Motor neuron (in vitro differentiated cells): ENCODE measurements at regions not wholly inside any gene's neighbourhood (a gene's known extent, or its start where the extent isn't known, plus 50 kb on each side); places are given as distances from the start of the nearest gene placed in this dataset.
A peak's percentile ranks its signal among the peaks of the same experiment; 100 is the strongest.

Source experiments
- ATAC-seq, 8 experiments: fragments of 200-7000 bp; cut with Tn5 transposase; replicated peaks in 6 of 8; 2 replicates each; pipeline ENCODE4 v1.8.0; 2021; ENCODE audit warnings: mild to moderate bottlenecking in 8 of 8, moderate library complexity in 8 of 8
- H3K27ac ChIP-seq, 2 donors: fragments of 250-450 bp; sonication (Bioruptor Pico); 2 replicates each; pipeline ENCODE4 v1.9.0; 2021; ENCODE audit warnings: antibody characterized with exemption in 2 of 2, mild to moderate bottlenecking in 2 of 2, moderate library complexity in 1 of 2
- H3K4me1 ChIP-seq, 2 donors: fragments of 250-450 bp; sonication (Bioruptor Pico); replicated peaks in 1 of 2; 2 replicates each; pipeline ENCODE4 v1.6.1; 2021; ENCODE audit warnings: antibody characterized with exemption in 2 of 2, mild to moderate bottlenecking in 2 of 2, moderate library complexity in 1 of 2
- H3K4me3 ChIP-seq, 5 donors: fragments of 250-450 bp; sonication (Bioruptor Pico); 2 replicates each; pipeline ENCODE4 v1.9.0; 2021; ENCODE audit warnings: antibody characterized with exemption in 5 of 5, mild to moderate bottlenecking in 5 of 5, moderate library complexity in 4 of 5
- WGBS, 10 experiments: fragments of 450-650 bp; shearing (Covaris generic); methylation state at CpG; one replicate each; pipeline ENCODE4 v1.0.0; 2022; 5-methylcytosine and 5-hydroxymethylcytosine counted together
- in situ Hi-C, 9 experiments: fragments of 400-800 bp; cut with MboI; loops; one replicate each; pipeline ENCODE4 v1.15.0; 2021; ENCODE audit warnings: low sequenced_read_pairs in 9 of 9, low pct_unique_long_range_greater_than_20kb in 2 of 9; ENCODE audit not compliant: unreplicated experiment in 9 of 9

GRCh38 chr12:23084236-23084995 lies 459.4 kb downstream of the ETNK1 start:
- peak in 4 of 8 experiments; percentile 73 to 93 (median 76) for ATAC-seq
- in situ Hi-C loops, result no loop called here
- Histone ChIP-seq H3K4me3 (no peak overlapping the region), H3K4me1 (no peaks in the 10 kb centered on the region), H3K27ac (no peak overlapping the region)
- 0 to 100% (median 92%) methylated on average over 1 to 5 of the region's 5 CpGs; no CpG with 5 or more reads in 1 of the 10 experiments for WGBS, 10 experiments

GRCh38 chr12:23088594-23088993 lies 463.6 kb downstream of the ETNK1 start:
- WGBS, 10 experiments, result 0 to 100% (median 49%) methylated on average over 1 of the region's 1 CpG; no CpG with 5 or more reads in 2 of the 10 experiments
- Histone ChIP-seq H3K4me1 (no peaks in the 10 kb centered on the region), H3K27ac (no peak overlapping the region), H3K4me3 (no peak overlapping the region)
- no peak for ATAC-seq
- in situ Hi-C loops, result no loop called here

- H3K4me3 ChIP-seq, result no peak overlapping the region
- 5 to 100% (median 91%) methylated on average over 1 to 2 of the region's 2 CpGs for WGBS, 10 experiments
- ATAC-seq, result no peak
- H3K27ac ChIP-seq, result no peak overlapping the region
- in situ Hi-C loops, result no loop called here
- H3K4me1 ChIP-seq, result peaks cover 2 to 6% of the 10 kb centered on the region in 2 donors
Measured at GRCh38 chr12:23093488-23093887, 468.5 kb downstream of the ETNK1 start.

- in situ Hi-C loops, result no loop called here
- Histone ChIP-seq H3K4me3 (no peak overlapping the region), H3K4me1 (peaks cover 9 to 16% of the 10 kb centered on the region in 2 donors), H3K27ac (no peak overlapping the region)
- no peak for ATAC-seq
- 13 to 100% (median 83%) methylated on average over 1 of the region's 1 CpG; no CpG with 5 or more reads in 3 of the 10 experiments for WGBS, 10 experiments
Measured at GRCh38 chr12:23096321-23096720, 471.4 kb downstream of the ETNK1 start.

- H3K27ac ChIP-seq, result no peak overlapping the region
- in situ Hi-C loops, result no loop called here
- no peak overlapping the region for H3K4me3 ChIP-seq
- peak in 3 of 8 experiments; percentile 6 to 21 (median 8) for ATAC-seq
- peaks cover 9 to 16% of the 10 kb centered on the region in 2 donors for H3K4me1 ChIP-seq
- WGBS, 10 experiments, result 8 to 100% (median 79%) methylated on average over 1 to 5 of the region's 5 CpGs
Measured at GRCh38 chr12:23098110-23098509, 473.1 kb downstream of the ETNK1 start.

GRCh38 chr12:23098517-23098916 lies 473.5 kb downstream of the ETNK1 start:
- Histone ChIP-seq H3K4me3 (no peak overlapping the region), H3K4me1 (peaks cover 9 to 16% of the 10 kb centered on the region in 2 donors), H3K27ac (no peak overlapping the region)
- WGBS, 10 experiments, result 0 to 37% (median 8%) methylated on average over 2 to 3 of the region's 3 CpGs; no CpG with 5 or more reads in 1 of the 10 experiments
- in situ Hi-C loops, result no loop called here
- ATAC-seq, result peak in 7 of 8 experiments; percentile 19 to 98 (median 96)

- H3K4me3 ChIP-seq, result no peak overlapping the region
- H3K27ac ChIP-seq, result no peak overlapping the region
- peak in 3 of 8 experiments; percentile 19 to 29 (median 25) for ATAC-seq
- in situ Hi-C loops, result no loop called here
- WGBS, 10 experiments, result 0 to 100% (median 48%) methylated on average over 1 to 4 of the region's 5 CpGs; no CpG with 5 or more reads in 3 of the 10 experiments
- peaks cover 9 to 16% of the 10 kb centered on the region in 2 donors for H3K4me1 ChIP-seq
Measured at GRCh38 chr12:23099104-23099503, 474.1 kb downstream of the ETNK1 start.

- Histone ChIP-seq H3K27ac (no peak overlapping the region), H3K4me1 (peaks cover 9 to 16% of the 10 kb centered on the region in 2 donors), H3K4me3 (no peak overlapping the region)
- in situ Hi-C loops, result no loop called here
- peak in 3 of 8 experiments; percentile 48 to 92 (median 74) for ATAC-seq
Measured at GRCh38 chr12:23099604-23100003, 474.6 kb downstream of the ETNK1 start.

- H3K4me1 ChIP-seq, result no peaks in the 10 kb centered on the region
- no peak for ATAC-seq
- no peak overlapping the region for H3K4me3 ChIP-seq
- in situ Hi-C loops, result no loop called here
- WGBS, 10 experiments, result 7 to 100% (median 80%) methylated on average over 1 to 4 of the region's 4 CpGs; no CpG with 5 or more reads in 1 of the 10 experiments
- no peak overlapping the region for H3K27ac ChIP-seq
Measured at GRCh38 chr12:23108957-23109356, 484.0 kb downstream of the ETNK1 start.

GRCh38 chr12:23113781-23114180 lies 488.8 kb downstream of the ETNK1 start:
- no peaks in the 10 kb centered on the region for H3K4me1 ChIP-seq
- in situ Hi-C loops, result no loop called here
- no peak overlapping the region for H3K4me3 ChIP-seq
- 50 to 100% (median 93%) methylated on average over 1 to 4 of the region's 4 CpGs; no CpG with 5 or more reads in 3 of the 10 experiments for WGBS, 10 experiments
- no peak overlapping the region for H3K27ac ChIP-seq
- ATAC-seq, result no peak

GRCh38 chr12:23115984-23116383 lies 491.0 kb downstream of the ETNK1 start:
- WGBS, 10 experiments, result 71 to 100% (median 87%) methylated on average over 1 of the region's 1 CpG; no CpG with 5 or more reads in 2 of the 10 experiments
- no peak overlapping the region for H3K27ac ChIP-seq
- in situ Hi-C loops, result no loop called here
- H3K4me1 ChIP-seq, result no peaks in the 10 kb centered on the region
- H3K4me3 ChIP-seq, result no peak overlapping the region
- no peak for ATAC-seq

- H3K4me1 ChIP-seq, result no peaks in the 10 kb centered on the region
- ATAC-seq, result no peak
- H3K27ac ChIP-seq, result no peak overlapping the region
- in situ Hi-C loops, result no loop called here
- WGBS, 10 experiments, result 0 to 90% (median 31%) methylated on average over 1 to 2 of the region's 2 CpGs; no CpG with 5 or more reads in 4 of the 10 experiments
- no peak overlapping the region for H3K4me3 ChIP-seq
Measured at GRCh38 chr12:23126794-23127193, 501.8 kb downstream of the ETNK1 start.

GRCh38 chr12:23127701-23128100 lies 502.7 kb downstream of the ETNK1 start:
- H3K4me3 ChIP-seq, result no peak overlapping the region
- no peaks in the 10 kb centered on the region for H3K4me1 ChIP-seq
- WGBS, 10 experiments, result 0 to 100% (median 87%) methylated on average over 1 to 3 of the region's 3 CpGs
- H3K27ac ChIP-seq, result no peak overlapping the region
- no peak for ATAC-seq
- in situ Hi-C loops, result no loop called here

- 52 to 100% (median 69%) methylated on average over 1 to 2 of the region's 2 CpGs; no CpG with 5 or more reads in 1 of the 10 experiments for WGBS, 10 experiments
- Histone ChIP-seq H3K4me1 (no peaks in the 10 kb centered on the region), H3K4me3 (no peak overlapping the region), H3K27ac (no peak overlapping the region)
- ATAC-seq, result no peak
- in situ Hi-C loops, result no loop called here
Measured at GRCh38 chr12:23128462-23128861, 503.5 kb downstream of the ETNK1 start.
